ENCODE measurements at regions not wholly inside any gene's neighbourhood (a gene's known extent, or its start where the extent isn't known, plus 50 kb on each side); places are given as distances from the start of the nearest gene placed in this dataset.

GRCh38 chr10:112091703-112092102, 91.9 kb downstream of the GPAM start:
- DNase-seq (no peak), ATAC-seq (no peak)
- POLR2A ChIA-PET: no interaction called here
- H3K4me1 Mint-ChIP-seq: no peaks in the 10 kb centered on the region
- no peak overlapping the region for H3K27ac Mint-ChIP-seq
- peaks cover 3 to 33% (median 13%) of the 10 kb centered on the region in 5 donors for H3K27me3 Mint-ChIP-seq
- no peak overlapping the region for H3K4me3 Mint-ChIP-seq
- H3K36me3 Mint-ChIP-seq: no peaks in the 10 kb centered on the region
- peaks cover 0 to 1% (median 0%) of the 10 kb centered on the region in 9 donors for H3K9me3 Mint-ChIP-seq

- DNase-seq: no peak
- POLR2A ChIA-PET: no interaction called here
- Mint-ChIP-seq H3K4me1 (no peaks in the 10 kb centered on the region), H3K9me3 (peaks cover 0 to 5% (median 0%) of the 10 kb centered on the region in 9 donors), H3K27ac (no peak overlapping the region), H3K36me3 (no peaks in the 10 kb centered on the region), H3K4me3 (no peak overlapping the region), H3K27me3 (peaks cover 0 to 34% (median 14%) of the 10 kb centered on the region in 5 donors)
- ATAC-seq: no peak
These were observed 91.0 kb downstream of the GPAM start for GRCh38 chr10:112092519-112092918.

- Mint-ChIP-seq H3K4me3 (no peak overlapping the region), H3K36me3 (no peaks in the 10 kb centered on the region), H3K9me3 (peaks cover 0 to 5% (median 0%) of the 10 kb centered on the region in 9 donors), H3K27ac (no peak overlapping the region), H3K27me3 (peaks cover 0 to 31% (median 17%) of the 10 kb centered on the region in 5 donors), H3K4me1 (no peaks in the 10 kb centered on the region)
- DNase-seq (no peak), ATAC-seq (no peak)
- POLR2A ChIA-PET: no interaction called here
These were observed 88.6 kb downstream of the GPAM start for GRCh38 chr10:112094984-112095383.

GRCh38 chr10:112095731-112096130, 87.8 kb downstream of the GPAM start:
- H3K4me3 Mint-ChIP-seq: no peak overlapping the region
- peaks cover 0 to 5% (median 0%) of the 10 kb centered on the region in 9 donors for H3K9me3 Mint-ChIP-seq
- no peak for DNase-seq
- no peak for ATAC-seq
- peaks cover 0 to 32% (median 23%) of the 10 kb centered on the region in 5 donors for H3K27me3 Mint-ChIP-seq
- no peaks in the 10 kb centered on the region for H3K4me1 Mint-ChIP-seq
- no peaks in the 10 kb centered on the region for H3K36me3 Mint-ChIP-seq
- H3K27ac Mint-ChIP-seq: no peak overlapping the region
- POLR2A ChIA-PET: no interaction called here

GRCh38 chr10:112098682-112099081, 84.9 kb downstream of the GPAM start:
- Mint-ChIP-seq H3K4me1 (no peaks in the 10 kb centered on the region), H3K9me3 (peaks cover 0 to 6% (median 0%) of the 10 kb centered on the region in 9 donors), H3K36me3 (peaks cover 0 to 4% (median 0%) of the 10 kb centered on the region in 3 donors), H3K27ac (no peak overlapping the region), H3K27me3 (peaks cover 2 to 44% (median 29%) of the 10 kb centered on the region in 5 donors), H3K4me3 (no peak overlapping the region)
- POLR2A ChIA-PET: no interaction called here
- DNase-seq (no peak), ATAC-seq (no peak)

Data from naive thymus-derived CD8-positive, alpha-beta T cell (primary cell).